Activated T-helper 1 cell treated with anti-CD3 and anti-CD28 coated beads, Interleukin-12 subunit alpha, Interleukin-12 subunit beta, Interleukin-2, Interleukin-4 antibody, amounts not matched to agents 30 ng/mL and 10 ng/mL and 1 ng/mL, durations not matched to agents 14 hours and 24 hours and 36 hours (primary cell): ENCODE measurements at regions not wholly inside any gene's neighbourhood (a gene's known extent, or its start where the extent isn't known, plus 50 kb on each side); places are given as distances from the start of the nearest gene placed in this dataset.

Experiments used
- DNase-seq: peaks from one replicate; pipeline ENCODE4 v3.0.0; 2021; ENCODE audit warnings: low spot score
- H3K27ac Mint-ChIP-seq: one replicate; pipeline ENCODE4 v1.8.0; 2021; ENCODE audit warnings: mild to moderate bottlenecking, mixed read lengths
- H3K27me3 Mint-ChIP-seq: one replicate; pipeline ENCODE4 v1.8.0; 2022; ENCODE audit warnings: mild to moderate bottlenecking, moderate library complexity, mixed read lengths; ENCODE audit not compliant: insufficient read depth
- H3K36me3 Mint-ChIP-seq: one replicate; pipeline ENCODE4 v1.8.0; 2021; ENCODE audit warnings: low read depth, mixed read lengths
- H3K4me1 Mint-ChIP-seq: one replicate; pipeline ENCODE4 v1.8.0; 2021; ENCODE audit warnings: low read depth, mixed read lengths
- H3K4me3 Mint-ChIP-seq: one replicate; pipeline ENCODE4 v1.8.0; 2021; ENCODE audit warnings: mild to moderate bottlenecking, moderate library complexity, mixed read lengths
- H3K9me3 Mint-ChIP-seq: one replicate; pipeline ENCODE4 v1.8.0; 2021; ENCODE audit warnings: mixed read lengths
- intact Hi-C: fragments of 100-400 bp; cut with micrococcal nuclease; formaldehyde crosslinking; loops from one replicate; pipeline ENCODE4 v1.15.1; 2024

GRCh38 chr14:65351493-65352194 lies 60.9 kb upstream of the FUT8 start:
- no peak for DNase-seq
- Mint-ChIP-seq H3K36me3 (peaks cover 55% of the 10 kb centered on the region), H3K27ac (no peak overlapping the region), H3K4me1 (peaks cover 81% of the 10 kb centered on the region), H3K27me3 (no peaks in the 10 kb centered on the region), H3K9me3 (no peaks in the 10 kb centered on the region), H3K4me3 (no peak overlapping the region)
- intact Hi-C loops, result no loop called here

DNA sequence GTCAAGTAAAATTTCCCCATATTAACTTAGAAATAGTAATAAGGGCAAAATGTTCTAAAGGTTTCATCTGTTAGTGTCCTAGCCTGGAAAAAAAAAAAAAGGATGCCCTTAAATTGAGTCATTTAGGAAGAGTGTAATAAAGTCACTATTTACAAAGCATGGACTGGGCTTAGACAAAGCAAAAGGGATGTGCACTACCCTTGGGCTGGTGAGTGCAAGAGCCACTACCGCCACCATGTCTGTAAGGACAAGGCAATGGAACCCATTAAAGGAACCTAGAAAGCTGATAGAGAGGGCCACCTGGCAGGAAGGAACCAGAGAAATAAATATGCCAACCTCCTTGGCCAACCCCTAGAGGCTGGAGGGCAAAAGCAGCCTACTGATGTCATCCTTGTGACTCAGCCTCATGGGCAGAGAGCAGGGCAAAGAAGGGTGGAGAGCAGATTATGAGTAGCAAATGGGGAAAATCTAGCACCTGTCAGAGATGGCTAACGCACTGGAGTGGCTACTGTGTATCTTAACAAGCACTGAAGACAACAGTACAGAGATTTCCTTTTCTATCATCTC lies 59.5 kb upstream of the FUT8 start:
- intact Hi-C loops, result no loop called here
- DNase-seq, result no peak
- Mint-ChIP-seq H3K9me3 (no peaks in the 10 kb centered on the region), H3K27me3 (no peaks in the 10 kb centered on the region), H3K27ac (peak overlapping the region; percentile 78), H3K4me1 (peaks cover 85% of the 10 kb centered on the region), H3K4me3 (no peak overlapping the region), H3K36me3 (peaks cover 54% of the 10 kb centered on the region)

GRCh38 chr14:65354131-65354530 lies 58.4 kb upstream of the FUT8 start:
- DNase-seq, result no peak
- Mint-ChIP-seq H3K27me3 (no peaks in the 10 kb centered on the region), H3K27ac (peak overlapping the region; percentile 61), H3K36me3 (peaks cover 45% of the 10 kb centered on the region), H3K4me3 (no peak overlapping the region), H3K9me3 (no peaks in the 10 kb centered on the region), H3K4me1 (peaks cover 83% of the 10 kb centered on the region)
- intact Hi-C loops, result no loop called here

DNA sequence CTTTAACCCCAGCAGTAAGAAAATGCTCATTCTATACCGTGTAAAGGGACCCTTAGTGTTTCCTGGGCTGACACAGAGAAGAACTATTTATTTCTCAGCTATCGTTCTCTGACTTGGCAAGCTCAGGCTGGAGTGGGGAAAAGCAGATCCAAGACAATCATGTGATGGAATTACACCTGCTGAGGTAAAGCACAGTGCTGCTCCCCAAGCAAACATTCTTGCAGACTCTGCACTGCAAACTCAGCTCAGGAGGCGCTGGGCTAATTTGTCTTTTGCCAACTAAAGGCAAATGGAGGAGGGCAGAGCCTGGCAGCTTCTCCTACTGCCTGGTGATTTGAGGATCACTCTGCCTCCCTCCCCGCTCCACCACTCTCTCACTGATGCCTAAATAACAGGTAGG lies 57.8 kb upstream of the FUT8 start:
- Mint-ChIP-seq H3K4me1 (peaks cover 83% of the 10 kb centered on the region), H3K36me3 (peaks cover 45% of the 10 kb centered on the region), H3K27me3 (no peaks in the 10 kb centered on the region), H3K27ac (peak overlapping the region; percentile 61), H3K4me3 (no peak overlapping the region), H3K9me3 (no peaks in the 10 kb centered on the region)
- no peak for DNase-seq
- intact Hi-C loops, result no loop called here

- Mint-ChIP-seq H3K27me3 (no peaks in the 10 kb centered on the region), H3K4me1 (peaks cover 87% of the 10 kb centered on the region), H3K4me3 (peak overlapping the region; percentile 12), H3K27ac (peak overlapping the region; percentile 87), H3K9me3 (no peaks in the 10 kb centered on the region), H3K36me3 (peaks cover 50% of the 10 kb centered on the region)
- intact Hi-C loops, result loop anchor here (2.0 kb wide), 1 partner anchor 14 kb away; no protein-coding TSS in a partner anchor
- no peak for DNase-seq
These were observed 56.1 kb upstream of the FUT8 start for GRCh38 chr14:65356327-65356836.

GRCh38 chr14:65357113-65357512 lies 55.4 kb upstream of the FUT8 start:
- Mint-ChIP-seq H3K27me3 (no peaks in the 10 kb centered on the region), H3K36me3 (peaks cover 51% of the 10 kb centered on the region), H3K4me1 (peaks cover 86% of the 10 kb centered on the region), H3K9me3 (no peaks in the 10 kb centered on the region), H3K27ac (peak overlapping the region; percentile 87), H3K4me3 (peak overlapping the region; percentile 12)
- intact Hi-C loops, result loop anchor here (2.0 kb wide), 1 partner anchor 14 kb away; no protein-coding TSS in a partner anchor
- DNase-seq, result no peak

- Mint-ChIP-seq H3K27ac (peak overlapping the region; percentile 76), H3K27me3 (no peaks in the 10 kb centered on the region), H3K36me3 (peaks cover 51% of the 10 kb centered on the region), H3K4me3 (peak overlapping the region; percentile 37), H3K4me1 (peaks cover 85% of the 10 kb centered on the region), H3K9me3 (no peaks in the 10 kb centered on the region)
- intact Hi-C loops, result loop anchor here (2.0 kb wide), 2 partner anchors 13 to 133 kb away; no protein-coding TSS in a partner anchor
- no peak for DNase-seq
These were observed 54.8 kb upstream of the FUT8 start for GRCh38 chr14:65357689-65358088.

DNA sequence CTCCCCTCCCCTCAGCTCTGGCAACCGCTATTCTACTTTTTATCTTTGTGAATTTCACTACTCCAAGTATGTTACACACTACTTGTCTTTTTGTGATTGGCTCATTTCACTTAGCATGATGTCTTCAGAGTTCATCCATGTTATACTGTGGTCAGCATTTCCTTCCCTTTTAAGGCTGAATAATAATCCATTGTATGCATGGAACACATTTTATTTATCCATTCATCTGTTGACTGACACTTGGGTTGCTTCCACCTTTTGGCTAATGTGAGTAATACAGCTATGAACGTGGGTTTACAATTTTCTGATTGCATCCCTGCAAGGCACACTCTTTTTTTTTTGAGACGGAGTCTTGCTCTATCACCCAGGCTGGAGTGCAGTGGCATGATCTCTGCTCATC lies 53.0 kb upstream of the FUT8 start:
- H3K36me3 Mint-ChIP-seq, result peaks cover 48% of the 10 kb centered on the region
- intact Hi-C loops, result loop anchor here (1.0 to 2.0 kb wide), 3 partner anchors 23 to 135 kb away; no protein-coding TSS in a partner anchor
- peaks cover 68% of the 10 kb centered on the region for H3K4me1 Mint-ChIP-seq
- no peaks in the 10 kb centered on the region for H3K27me3 Mint-ChIP-seq
- H3K9me3 Mint-ChIP-seq, result no peaks in the 10 kb centered on the region
- peak overlapping the region; percentile 17 for H3K4me3 Mint-ChIP-seq
- no peak for DNase-seq
- peak overlapping the region; percentile 87 for H3K27ac Mint-ChIP-seq

DNA sequence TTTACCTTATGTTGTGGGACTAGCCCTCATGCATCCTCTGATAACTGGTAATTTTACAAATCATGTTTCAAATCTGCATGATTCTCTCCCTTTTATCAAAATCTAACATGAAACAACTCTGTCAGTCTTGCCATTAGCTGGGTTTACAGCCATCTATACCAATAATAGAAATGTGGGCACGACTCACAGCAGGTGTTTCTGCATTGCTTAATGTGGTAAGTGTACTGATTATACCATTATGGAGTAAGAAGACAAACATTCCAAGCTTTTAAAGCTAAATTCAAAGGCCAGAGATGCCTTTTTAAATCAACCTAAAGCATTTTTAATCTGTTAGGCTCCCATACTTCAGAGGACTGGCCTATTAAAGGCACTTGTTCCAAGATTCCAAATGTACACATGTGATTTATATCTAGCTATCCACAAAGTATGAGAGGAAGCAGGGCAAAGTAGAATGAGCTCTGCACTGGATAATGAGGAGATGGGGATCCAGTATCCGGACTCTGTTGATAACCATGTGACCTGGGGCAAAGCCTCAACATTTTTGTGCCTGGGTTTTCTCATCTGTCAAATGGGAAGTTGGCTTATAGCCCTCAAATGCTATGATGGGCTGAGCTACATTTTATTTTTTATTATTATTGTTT lies 52.3 kb upstream of the FUT8 start:
- no peak for DNase-seq
- no peaks in the 10 kb centered on the region for H3K9me3 Mint-ChIP-seq

GRCh38 chr14:65361920-65362319 lies 50.6 kb upstream of the FUT8 start:
- no peak for DNase-seq
- H3K4me3 Mint-ChIP-seq, result no peak overlapping the region
- peaks cover 64% of the 10 kb centered on the region for H3K4me1 Mint-ChIP-seq
- H3K9me3 Mint-ChIP-seq, result no peaks in the 10 kb centered on the region
- intact Hi-C loops, result no loop called here
- peak overlapping the region; percentile 32 for H3K27ac Mint-ChIP-seq
- no peaks in the 10 kb centered on the region for H3K27me3 Mint-ChIP-seq
- peaks cover 53% of the 10 kb centered on the region for H3K36me3 Mint-ChIP-seq

More for the DNA sequence above, 52.3 kb upstream of the FUT8 start:
- peaks cover 53% of the 10 kb centered on the region for H3K36me3 Mint-ChIP-seq
- no peak overlapping the region for H3K4me3 Mint-ChIP-seq
- intact Hi-C loops, result loop anchor here (1.0 kb wide), 1 partner anchor 9 kb away; no protein-coding TSS in a partner anchor
- H3K4me1 Mint-ChIP-seq, result peaks cover 68% of the 10 kb centered on the region
- peak overlapping the region; percentile 87 for H3K27ac Mint-ChIP-seq
- H3K27me3 Mint-ChIP-seq, result no peaks in the 10 kb centered on the region
